Neural cell (in vitro differentiated cells): ENCODE measurements at regions not wholly inside any gene's neighbourhood (a gene's known extent, or its start where the extent isn't known, plus 50 kb on each side); places are given as distances from the start of the nearest gene placed in this dataset.

ENCODE experiments used
- H2AFZ ChIP-seq: fragments of 200-600, 300-800 bp; sonication (generic), shearing (Covaris generic); 2 replicates; pipeline ENCODE4 v1.6.0; 2014; ENCODE audit warnings: low read depth, mild to moderate bottlenecking, antibody characterized with exemption, low read length, moderate library complexity
- H3F3A ChIP-seq: fragments of 200-600 bp; shearing (Covaris generic); 2 replicates; pipeline ENCODE4 v1.6.1; 2016; ENCODE audit warnings: mild to moderate bottlenecking, moderate library complexity, mixed read lengths, antibody characterized with exemption, low read length; ENCODE audit not compliant: insufficient read depth, poor library complexity, severe bottlenecking
- H3K27ac ChIP-seq: fragments of 200-600, 300-800 bp; sonication (generic), shearing (Covaris generic); 2 replicates; pipeline ENCODE4 v1.5.1; 2014; ENCODE audit warnings: mild to moderate bottlenecking, low read length, moderate library complexity
- H3K27me3 ChIP-seq: fragments of 300-800, 200-600 bp; sonication (generic), shearing (Covaris generic); 2 replicates; pipeline ENCODE4 v1.6.0; 2014; ENCODE audit warnings: mild to moderate bottlenecking, low read depth, low read length, moderate library complexity; ENCODE audit not compliant: insufficient read depth
- H3K36me3 ChIP-seq: fragments of 300-800, 200-600 bp; sonication (generic), shearing (Covaris generic); 2 replicates; pipeline ENCODE4 v1.5.1; 2014; ENCODE audit warnings: mild to moderate bottlenecking, antibody characterized with exemption, low read length, moderate library complexity; ENCODE audit not compliant: insufficient read depth
- H3K4me2 ChIP-seq: fragments of 300-800, 200-600 bp; sonication (generic), shearing (Covaris generic); 2 replicates; pipeline ENCODE4 v1.6.0; 2014; ENCODE audit warnings: mild to moderate bottlenecking, low read length
- H3K4me3 ChIP-seq: fragments of 300-800, 200-600 bp; sonication (generic), shearing (Covaris generic); 2 replicates; pipeline ENCODE4 v1.5.1; 2014; ENCODE audit warnings: mild to moderate bottlenecking, low read length, moderate library complexity
- H3K79me2 ChIP-seq: fragments of 200-600 bp; shearing (Covaris generic); replicated peaks from 2 replicates; pipeline ENCODE4 v1.6.0; 2014; ENCODE audit warnings: mild to moderate bottlenecking, low read length, moderate library complexity; ENCODE audit not compliant: insufficient read depth
- H3K9ac ChIP-seq: fragments of 300-800, 200-600 bp; sonication (generic), shearing (Covaris generic); 2 replicates; pipeline ENCODE4 v1.6.1; 2016; ENCODE audit warnings: mild to moderate bottlenecking, low read length, mixed read lengths
- H3K9me2 ChIP-seq: fragments of 200-600 bp; shearing (Covaris generic); 2 replicates; pipeline ENCODE4 v1.6.1; 2016; ENCODE audit warnings: mild to moderate bottlenecking, low read length, mixed read lengths; ENCODE audit not compliant: insufficient read depth
- H3K9me3 ChIP-seq: fragments of 200-600, 300-800 bp; sonication (generic), shearing (Covaris generic); 2 replicates; pipeline ENCODE4 v1.6.1; 2016; ENCODE audit warnings: mild to moderate bottlenecking, mixed run types, low read length, moderate library complexity, mixed read lengths
- H4K20me1 ChIP-seq: fragments of 200-600 bp; shearing (Covaris generic); 2 replicates; pipeline ENCODE4 v1.6.1; 2016; ENCODE audit warnings: mild to moderate bottlenecking, mixed run types; ENCODE audit not compliant: insufficient read depth
- CTCF ChIP-seq: fragments of 450-650 bp; IDR thresholded peaks from 2 replicates; pipeline ENCODE4 v1.5.1; 2014; ENCODE audit warnings: antibody characterized with exemption, mild to moderate bottlenecking, moderate library complexity; ENCODE audit not compliant: poor library complexity, severe bottlenecking
- EP300 ChIP-seq: fragments of 450-650 bp; conservative IDR thresholded peaks from 2 replicates; pipeline ENCODE4 v1.6.1; 2014; ENCODE audit warnings: antibody characterized with exemption, mild to moderate bottlenecking, moderate library complexity; ENCODE audit not compliant: poor library complexity, severe bottlenecking
- EZH2 ChIP-seq: fragments of 200-600, 300-800 bp; shearing (Covaris generic), sonication (generic); IDR thresholded peaks from 2 replicates; pipeline ENCODE4 v1.6.1; 2014; ENCODE audit warnings: antibody characterized with exemption, low read length, borderline replicate concordance, mild to moderate bottlenecking; ENCODE audit not compliant: insufficient read depth, poor library complexity, severe bottlenecking
- MXI1 ChIP-seq: fragments of 450-650 bp; conservative IDR thresholded peaks from 2 replicates; pipeline ENCODE4 v1.6.1; 2014; ENCODE audit warnings: antibody characterized with exemption, mild to moderate bottlenecking; ENCODE audit not compliant: poor library complexity, severe bottlenecking
- POLR2AphosphoS5 ChIP-seq: IDR thresholded peaks from 2 replicates; pipeline ENCODE4 v1.6.1; 2012
- RAD21 ChIP-seq: fragments of 450-650 bp; conservative IDR thresholded peaks from 2 replicates; pipeline ENCODE4 v1.6.1; 2014; ENCODE audit warnings: antibody characterized with exemption, mild to moderate bottlenecking, moderate library complexity
- REST ChIP-seq: IDR thresholded peaks from 2 replicates; pipeline ENCODE4 v1.6.1; 2012; ENCODE audit warnings: borderline replicate concordance
- SMC3 ChIP-seq: fragments of 450-650 bp; conservative IDR thresholded peaks from 2 replicates; pipeline ENCODE4 v1.6.1; 2014; ENCODE audit warnings: antibody characterized with exemption, mild to moderate bottlenecking, moderate library complexity; ENCODE audit not compliant: poor library complexity
- TAF1 ChIP-seq: IDR thresholded peaks from 2 replicates; pipeline ENCODE4 v1.6.1; 2012; ENCODE audit warnings: low read depth

- Histone ChIP-seq H3K36me3 (no peaks in the 10 kb centered on the region), H3K27ac (no peak overlapping the region), H3K9ac (no peak overlapping the region), H3K79me2 (no peaks in the 10 kb centered on the region), H3K27me3 (no peaks in the 10 kb centered on the region), H3K4me2 (no peak overlapping the region), H2AFZ (no peak overlapping the region), H4K20me1 (no peaks in the 10 kb centered on the region), H3K9me3 (no peaks in the 10 kb centered on the region), H3F3A (no peaks in the 10 kb centered on the region), H3K9me2 (no peaks in the 10 kb centered on the region), H3K4me3 (no peak overlapping the region)
- TF ChIP-seq EZH2 = no peak
- no peak for TF ChIP-seq REST
- no peak for TF ChIP-seq MXI1
- no peak for TF ChIP-seq SMC3
- TF ChIP-seq CTCF = no peak
- TF ChIP-seq RAD21 = no peak
- TF ChIP-seq EP300 = no peak
Measured at GRCh38 chr13:37192956-37193355, 87.5 kb upstream of the CSNK1A1L start.

DNA sequence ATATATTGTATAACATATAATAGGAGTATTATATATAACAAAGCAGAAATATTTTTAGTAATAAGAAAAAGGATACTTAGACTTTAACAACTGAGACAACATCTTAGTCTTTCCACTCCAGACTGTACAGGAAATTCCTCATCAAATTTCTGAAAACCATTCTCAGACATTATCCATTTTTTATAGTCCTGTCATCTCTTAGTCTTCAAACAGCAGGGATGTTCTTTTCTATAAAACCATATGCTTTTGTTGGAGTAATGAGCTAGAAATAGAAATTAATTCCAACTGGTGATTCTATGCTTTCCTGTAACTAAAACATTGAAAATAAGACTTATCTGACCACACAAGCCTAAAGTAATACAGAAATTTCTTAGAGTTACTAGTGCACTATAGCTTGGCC lies 82.2 kb upstream of the CSNK1A1L start:
- H3K27me3 ChIP-seq = no peaks in the 10 kb centered on the region
- H3K36me3 ChIP-seq = no peaks in the 10 kb centered on the region
- H3K4me2 ChIP-seq = no peak overlapping the region
- H3K9ac ChIP-seq = no peak overlapping the region
- no peaks in the 10 kb centered on the region for H3F3A ChIP-seq
- H4K20me1 ChIP-seq = no peaks in the 10 kb centered on the region
- no peak overlapping the region for H3K4me3 ChIP-seq
- H3K79me2 ChIP-seq = no peaks in the 10 kb centered on the region
- H3K27ac ChIP-seq = no peak overlapping the region
- H3K9me2 ChIP-seq = no peaks in the 10 kb centered on the region
- no peak overlapping the region for H2AFZ ChIP-seq
- TF ChIP-seq TAF1 (no peak), REST (no peak), EP300 (no peak), CTCF (no peak), EZH2 (no peak), SMC3 (no peak), POLR2AphosphoS5 (no peak), MXI1 (no peak), RAD21 (no peak)
- no peaks in the 10 kb centered on the region for H3K9me3 ChIP-seq
